ENCODE measurements at regions not wholly inside any gene's neighbourhood (a gene's known extent, or its start where the extent isn't known, plus 50 kb on each side); places are given as distances from the start of the nearest gene placed in this dataset.

DNA sequence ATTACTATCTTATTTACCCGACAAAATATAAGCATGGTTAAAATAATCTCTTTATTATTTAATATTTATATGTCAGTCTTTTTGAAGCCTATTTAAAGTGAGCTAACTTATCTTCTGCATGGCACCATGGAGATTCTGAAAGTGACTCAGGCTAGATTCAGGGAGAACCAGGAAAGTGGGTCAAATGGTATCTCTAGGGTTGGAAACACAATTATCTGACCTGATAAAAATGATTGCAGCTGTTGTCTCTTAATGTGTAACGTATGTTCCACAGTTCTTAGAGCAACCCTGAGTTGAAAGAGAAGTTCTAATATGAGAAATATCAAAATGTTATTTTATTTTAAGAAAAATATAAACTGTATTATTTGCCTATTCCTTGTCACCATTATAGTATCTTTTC is 143.1 kb upstream of the CARD18 start:
- no peak for DNase-seq (ENCODE audit: low spot score)
- Histone ChIP-seq H3K27ac (no peak overlapping the region), H3K4me3 (no peak overlapping the region)
- TF ChIP-seq, protein P1, sequence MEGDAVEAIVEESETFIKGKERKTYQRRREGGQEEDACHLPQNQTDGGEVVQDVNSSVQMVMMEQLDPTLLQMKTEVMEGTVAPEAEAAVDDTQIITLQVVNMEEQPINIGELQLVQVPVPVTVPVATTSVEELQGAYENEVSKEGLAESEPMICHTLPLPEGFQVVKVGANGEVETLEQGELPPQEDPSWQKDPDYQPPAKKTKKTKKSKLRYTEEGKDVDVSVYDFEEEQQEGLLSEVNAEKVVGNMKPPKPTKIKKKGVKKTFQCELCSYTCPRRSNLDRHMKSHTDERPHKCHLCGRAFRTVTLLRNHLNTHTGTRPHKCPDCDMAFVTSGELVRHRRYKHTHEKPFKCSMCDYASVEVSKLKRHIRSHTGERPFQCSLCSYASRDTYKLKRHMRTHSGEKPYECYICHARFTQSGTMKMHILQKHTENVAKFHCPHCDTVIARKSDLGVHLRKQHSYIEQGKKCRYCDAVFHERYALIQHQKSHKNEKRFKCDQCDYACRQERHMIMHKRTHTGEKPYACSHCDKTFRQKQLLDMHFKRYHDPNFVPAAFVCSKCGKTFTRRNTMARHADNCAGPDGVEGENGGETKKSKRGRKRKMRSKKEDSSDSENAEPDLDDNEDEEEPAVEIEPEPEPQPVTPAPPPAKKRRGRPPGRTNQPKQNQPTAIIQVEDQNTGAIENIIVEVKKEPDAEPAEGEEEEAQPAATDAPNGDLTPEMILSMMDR (IDR thresholded peaks at IDR 0.05) = no peak

DNA sequence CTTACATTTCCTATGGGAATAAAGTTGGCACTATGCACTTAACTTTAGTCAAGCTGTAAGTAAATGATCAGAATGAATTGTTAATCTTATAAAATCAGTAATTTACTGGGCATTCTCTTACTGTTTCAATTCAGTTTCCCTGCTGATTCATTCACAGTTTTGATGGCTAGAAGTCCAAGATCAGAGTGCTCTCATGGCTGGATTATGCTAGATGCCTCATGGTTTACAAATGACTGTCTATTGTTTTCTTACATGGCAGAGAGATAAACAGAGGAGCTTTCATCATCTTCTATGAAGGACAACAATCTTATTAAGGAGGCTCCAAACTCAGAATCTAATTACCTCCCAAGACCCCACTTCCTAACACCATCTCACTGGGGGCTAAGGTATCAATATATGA is 135.1 kb upstream of the CARD18 start:
- TF ChIP-seq, protein P1 (IDR thresholded peaks at IDR 0.05) = no peak
- Histone ChIP-seq H3K27ac (no peak overlapping the region), H3K4me3 (no peak overlapping the region)
- DNase-seq (ENCODE audit: low spot score) = no peak

GRCh38 chr11:105273660-105274280 is 134.2 kb upstream of the CARD18 start:
- TF ChIP-seq, protein P1 (IDR thresholded peaks at IDR 0.05) = no peak
- Histone ChIP-seq H3K4me3 (no peak overlapping the region), H3K27ac (no peak overlapping the region)
- no peak for DNase-seq (ENCODE audit: low spot score)

GRCh38 chr11:105269862-105270261 is 130.3 kb upstream of the CARD18 start:
- H3K27ac ChIP-seq = no peak overlapping the region
- TF ChIP-seq, protein P1 (IDR thresholded peaks at IDR 0.05) = no peak
- no peak overlapping the region for H3K4me3 ChIP-seq
- no peak for DNase-seq (ENCODE audit: low spot score)

- TF ChIP-seq, protein P1 (IDR thresholded peaks at IDR 0.05) = no peak
- DNase-seq (ENCODE audit: low spot score) = no peak
- Histone ChIP-seq H3K4me3 (no peak overlapping the region), H3K27ac (no peak overlapping the region)
Observed at GRCh38 chr11:105268404-105269062, 129.0 kb upstream of the CARD18 start.

DNA sequence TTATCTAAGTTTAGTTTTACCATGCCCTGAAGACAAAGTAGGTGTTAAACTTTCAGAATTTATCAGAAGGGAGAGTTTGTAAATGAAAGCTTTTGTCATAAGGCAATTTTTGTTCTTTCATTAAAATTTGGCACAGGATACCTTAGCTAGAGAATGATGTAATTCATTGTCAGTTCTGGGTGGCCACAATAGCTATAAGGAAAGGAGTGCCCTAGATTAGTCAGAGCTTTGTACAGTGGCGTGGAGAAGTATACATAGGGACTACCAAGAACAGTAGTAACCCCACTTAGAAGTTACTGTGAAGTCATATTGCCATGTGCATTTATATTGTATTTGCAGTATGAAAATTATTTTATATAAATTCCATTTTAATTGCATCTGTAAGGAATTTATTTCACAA is 126.3 kb upstream of the CARD18 start:
- TF ChIP-seq, protein P1 (IDR thresholded peaks at IDR 0.05) = no peak
- Histone ChIP-seq H3K27ac (no peak overlapping the region), H3K4me3 (no peak overlapping the region)
- DNase-seq (ENCODE audit: low spot score) = no peak

DNA sequence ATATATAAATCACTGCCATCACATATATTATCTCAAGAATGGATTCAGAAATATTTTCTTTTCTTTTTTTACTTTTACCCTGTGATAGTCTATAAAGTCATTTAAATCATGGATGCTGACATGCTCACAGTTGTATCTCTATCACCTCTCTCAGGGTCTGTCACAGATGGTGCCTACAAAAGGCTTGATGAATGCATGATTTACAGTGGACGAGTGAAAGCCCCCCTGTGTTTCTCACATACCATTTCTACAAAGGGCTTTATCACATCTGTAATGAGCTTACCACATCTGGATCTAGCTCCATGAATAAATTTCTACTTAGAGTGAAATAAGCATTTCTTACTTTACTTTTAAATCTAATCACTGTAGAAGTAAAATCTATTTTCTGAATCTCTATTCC is 121.4 kb upstream of the CARD18 start:
- no peak overlapping the region for H3K27ac ChIP-seq
- DNase-seq (ENCODE audit: low spot score) = no peak
- no peak overlapping the region for H3K4me3 ChIP-seq
- TF ChIP-seq, protein P1 (IDR thresholded peaks at IDR 0.05) = no peak
